NCI-H187 (cell line): ENCODE measurements at regions not wholly inside any gene's neighbourhood (a gene's known extent, or its start where the extent isn't known, plus 50 kb on each side); places are given as distances from the start of the nearest gene placed in this dataset.

ENCODE experiments used
- DNase-seq, 2 experiments: peaks; one replicate each; lab custom pipeline; 2025; lab: John Stamatoyannopoulos, UW

DNA sequence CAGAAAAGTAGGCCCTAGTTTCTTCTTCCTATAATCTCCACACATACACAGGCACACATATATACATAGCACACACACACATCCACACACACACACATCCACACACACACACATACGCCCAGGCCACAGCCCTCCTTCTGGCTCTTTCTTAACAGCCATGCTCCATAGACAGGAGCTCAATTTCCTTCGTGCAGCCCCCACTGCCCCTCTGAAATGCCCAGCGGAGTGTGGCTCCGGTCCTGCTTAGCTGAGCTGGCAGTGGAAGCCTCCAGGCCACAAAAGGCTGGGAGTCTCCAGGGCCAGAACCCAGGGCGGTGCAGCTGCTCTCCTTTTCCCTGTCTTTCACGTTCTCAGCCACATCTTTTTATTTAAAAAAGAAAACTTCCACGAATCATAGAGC lies 282.9 kb upstream of the IGFBP3 start:
- DNase-seq: no peak

DNA sequence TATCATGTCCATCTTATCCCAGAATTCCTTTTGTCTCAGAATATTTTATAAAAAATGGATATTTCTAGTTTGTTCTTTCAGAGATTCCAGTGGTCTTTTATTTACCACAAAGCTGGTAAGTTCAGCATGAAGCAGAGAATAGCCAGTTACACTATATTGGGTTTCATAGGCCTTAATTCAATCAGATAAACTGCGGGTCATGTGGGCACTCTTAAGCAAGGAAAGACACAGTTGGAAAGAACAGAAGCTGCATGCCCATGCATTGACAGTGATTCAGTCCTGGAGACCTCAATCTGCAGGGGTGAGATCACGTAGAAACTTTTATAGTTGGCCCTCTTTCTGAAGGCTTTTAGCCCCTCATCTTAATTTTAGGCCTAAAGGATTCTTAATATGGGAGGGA lies 281.3 kb upstream of the IGFBP3 start:
- no peak for DNase-seq

DNA sequence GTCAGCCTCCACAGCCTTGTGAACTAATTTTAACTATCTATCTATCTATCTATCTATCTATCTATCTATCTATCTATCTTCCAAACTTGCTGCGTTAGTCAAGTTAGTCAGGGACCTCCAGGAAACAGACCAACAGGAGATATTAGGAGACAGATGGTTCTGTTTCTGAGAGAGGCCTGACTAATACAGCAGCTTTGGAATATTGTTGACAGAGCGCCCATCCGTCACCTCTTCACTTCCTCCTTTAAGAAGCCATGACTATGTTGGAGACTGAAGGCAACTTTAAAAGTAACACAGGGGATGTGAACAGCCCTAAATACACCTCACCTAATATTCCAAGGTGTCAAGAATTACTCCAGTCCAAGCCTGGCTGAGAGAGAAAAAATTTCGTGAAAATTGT lies 280.9 kb upstream of the IGFBP3 start:
- no peak for DNase-seq

DNA sequence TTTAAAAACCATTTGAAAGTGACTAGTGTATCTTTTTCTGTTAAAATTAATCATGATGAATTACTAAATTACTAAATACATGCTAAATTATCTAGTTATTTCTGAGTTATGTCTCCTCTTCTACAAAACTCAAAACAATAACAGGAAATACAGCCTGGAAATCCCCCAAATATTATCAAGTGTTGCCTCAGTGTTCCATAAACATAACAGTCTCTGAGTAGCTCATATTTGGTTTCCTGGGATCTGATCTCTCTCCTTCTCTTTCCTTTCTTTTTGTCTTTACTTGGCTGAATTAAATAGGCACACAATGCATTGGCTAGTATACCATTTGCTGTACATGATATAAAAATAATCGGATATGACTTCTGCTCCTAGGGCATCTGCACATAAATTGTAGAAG lies 277.6 kb upstream of the IGFBP3 start:
- no peak for DNase-seq

DNA sequence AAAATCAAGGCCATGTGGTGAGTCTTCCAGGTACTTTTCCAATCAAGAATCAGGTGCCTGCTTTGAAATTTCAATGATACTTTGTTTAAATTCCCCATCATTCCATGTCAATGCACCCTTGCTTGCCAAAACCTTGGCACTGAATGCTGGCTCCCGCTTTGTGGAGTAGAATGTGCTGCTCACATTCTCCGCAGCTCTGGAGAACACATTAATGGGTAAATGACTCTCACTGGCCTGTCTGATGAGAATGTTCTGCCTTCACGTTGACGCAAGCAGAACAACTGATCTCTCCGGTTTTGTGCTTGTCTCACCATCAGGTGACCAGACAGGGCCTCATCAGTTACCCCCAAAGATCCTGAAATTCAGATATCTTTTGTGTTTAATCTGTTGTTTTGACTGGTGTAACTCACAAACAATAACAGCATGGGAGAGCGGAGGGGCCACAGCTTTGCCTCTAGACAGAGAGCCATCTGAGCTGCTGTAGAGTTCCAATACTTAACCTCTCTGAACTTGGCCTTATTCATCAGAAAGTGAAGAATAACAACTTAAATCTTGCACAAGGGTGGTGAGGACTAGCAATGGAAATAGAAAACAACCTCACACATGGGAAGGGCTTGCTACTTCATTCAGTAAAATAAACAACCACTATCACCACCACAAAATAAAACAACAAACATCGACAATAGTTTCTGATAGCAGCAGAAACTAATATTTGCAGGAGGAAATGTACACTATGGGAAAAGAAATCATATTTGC lies 276.9 kb upstream of the IGFBP3 start:
- no peak for DNase-seq

DNA sequence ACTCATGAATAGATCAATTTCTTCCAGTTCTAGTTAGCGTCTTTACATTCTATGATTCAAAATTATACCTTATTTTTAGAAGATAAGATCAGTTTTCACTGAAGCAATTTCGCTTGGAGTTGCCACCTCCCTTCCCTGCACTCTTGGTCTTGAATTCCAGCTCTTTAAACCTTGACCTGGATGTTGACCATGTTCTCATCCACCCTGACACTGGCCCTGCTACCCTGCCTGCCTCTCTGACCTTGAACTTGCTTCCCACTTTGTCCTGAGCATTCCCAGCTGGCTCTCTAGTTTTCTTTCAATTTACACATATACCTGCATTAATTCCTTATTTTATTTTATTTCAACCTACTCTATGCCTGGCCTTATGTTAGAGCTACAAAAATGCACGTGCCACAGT lies 274.9 kb upstream of the IGFBP3 start:
- DNase-seq: no peak

DNA sequence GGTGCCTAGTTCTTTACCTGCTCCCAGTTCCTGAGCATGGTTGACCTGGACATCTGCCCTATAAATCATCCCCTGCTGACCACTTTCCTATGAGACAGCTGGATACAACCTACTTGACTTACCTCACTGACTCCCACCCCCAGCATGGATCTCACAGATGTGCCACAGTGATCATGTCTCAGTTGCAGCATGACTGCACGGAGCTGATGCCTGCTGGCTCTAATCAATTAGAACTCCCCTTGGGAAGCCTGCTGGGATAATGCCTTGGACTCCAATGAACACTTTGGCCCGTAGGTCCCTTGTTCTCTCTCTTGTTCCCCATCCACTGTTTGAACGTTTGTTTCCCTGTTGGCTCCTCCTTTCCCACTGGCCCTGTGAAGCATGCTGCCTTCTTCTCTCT lies 271.2 kb upstream of the IGFBP3 start:
- DNase-seq: no peak

DNA sequence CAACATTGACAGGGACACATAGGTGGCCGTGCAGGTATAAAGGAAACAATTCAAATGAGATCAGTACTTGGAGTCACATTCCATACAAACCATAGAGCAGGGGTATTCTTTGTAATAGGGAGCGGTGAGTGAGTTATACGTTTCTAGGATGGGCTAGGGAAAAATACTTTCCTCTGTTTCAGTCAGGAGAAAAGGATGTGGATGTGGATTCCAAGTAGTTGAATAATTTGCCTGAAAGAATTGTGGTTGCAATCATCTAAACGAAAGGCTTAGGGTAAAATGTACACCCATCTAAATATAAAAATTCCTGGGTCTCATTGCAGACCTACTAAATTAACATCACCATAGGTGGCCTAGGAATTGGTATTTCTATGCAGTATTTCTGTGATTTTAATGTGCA lies 270.7 kb upstream of the IGFBP3 start:
- no peak for DNase-seq

DNA sequence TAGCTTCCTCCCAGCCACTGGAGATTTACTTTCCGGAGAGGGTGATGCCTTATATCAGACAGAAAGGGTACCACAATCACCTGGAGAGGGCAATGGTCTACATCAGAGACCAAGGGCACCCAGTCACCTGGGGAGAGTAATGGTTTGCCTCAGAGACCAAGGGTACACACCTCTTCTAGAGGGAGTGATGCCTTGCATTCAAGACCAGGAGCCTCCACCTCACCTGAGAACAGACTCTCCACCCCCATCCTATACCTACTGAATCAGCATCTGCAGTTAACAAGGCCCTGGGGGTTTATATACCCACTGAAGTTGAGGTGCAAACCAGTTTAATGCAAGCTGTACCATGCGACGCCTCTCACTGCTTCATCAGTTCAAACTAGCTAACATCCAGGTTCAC lies 270.2 kb upstream of the IGFBP3 start:
- DNase-seq: no peak

DNA sequence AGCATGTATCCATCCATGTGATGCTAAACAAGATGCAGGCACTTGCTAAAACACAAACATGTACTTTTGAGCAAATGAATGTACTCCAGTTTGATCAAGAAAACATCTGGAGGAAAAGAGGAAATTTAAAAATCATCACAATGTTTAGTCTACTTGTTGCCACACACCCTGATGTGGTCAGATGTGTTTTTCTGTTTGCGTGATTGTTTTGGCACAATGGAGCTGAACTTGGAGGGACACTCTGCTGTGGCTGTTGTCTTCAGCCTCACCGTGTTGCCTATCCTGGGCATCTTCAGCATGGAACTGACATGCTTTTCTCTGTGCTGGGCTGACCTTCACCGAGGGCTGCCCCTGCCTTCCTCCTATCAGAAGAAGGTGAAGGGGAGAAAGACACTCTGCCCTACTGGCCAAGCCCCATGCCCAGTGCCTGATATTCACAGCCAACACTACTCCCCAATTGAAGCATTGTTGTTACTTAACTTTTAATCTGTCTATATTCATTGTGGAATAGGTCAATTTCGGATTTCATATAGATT lies 268.3 kb upstream of the IGFBP3 start:
- DNase-seq: no peak

DNA sequence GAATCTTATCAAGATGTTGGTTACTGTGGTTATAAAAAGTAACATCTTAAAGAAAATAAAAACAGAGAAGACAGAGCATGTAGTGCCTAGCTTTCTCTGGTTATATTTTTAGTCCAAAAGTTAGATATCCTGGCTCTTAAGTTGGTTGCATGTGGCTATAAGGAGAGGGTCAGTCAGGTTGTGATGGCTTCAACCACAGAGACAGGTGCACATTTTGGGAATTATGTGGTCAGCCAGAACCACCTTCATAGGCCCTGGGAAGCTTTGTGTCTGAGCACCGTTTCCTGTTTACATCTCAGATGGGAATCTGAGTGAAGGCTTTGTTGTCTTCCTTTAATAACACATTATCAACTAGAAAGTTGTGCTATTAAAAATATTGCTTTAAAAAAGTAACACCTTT lies 265.1 kb upstream of the IGFBP3 start:
- DNase-seq: no peak

DNA sequence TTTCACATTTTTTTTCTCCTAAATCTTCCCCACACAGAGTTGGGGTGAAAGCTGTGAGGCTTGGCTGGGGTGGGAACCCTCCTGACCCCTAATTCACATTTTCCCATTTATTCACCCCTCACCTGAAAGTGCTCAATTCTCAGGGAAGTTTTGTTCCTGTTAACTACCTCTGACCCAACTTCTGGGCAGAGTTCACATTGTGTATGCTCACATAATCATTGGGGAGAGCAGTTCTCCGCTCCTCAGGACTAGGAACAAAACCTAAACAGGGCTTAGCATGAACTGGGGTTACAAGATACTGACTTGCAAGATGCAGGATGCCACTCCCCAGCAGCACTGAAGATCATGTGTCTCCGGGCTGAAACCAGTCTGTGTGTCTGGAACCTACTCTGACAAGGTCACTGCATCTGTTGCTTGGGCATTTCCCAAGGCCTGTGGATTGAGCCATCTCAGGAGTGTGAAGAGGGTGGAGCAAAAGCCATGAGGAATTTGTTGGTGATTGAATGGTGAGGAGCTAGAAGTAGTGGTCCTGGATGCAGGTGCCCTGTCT lies 258.1 kb upstream of the IGFBP3 start:
- DNase-seq: no peak

DNA sequence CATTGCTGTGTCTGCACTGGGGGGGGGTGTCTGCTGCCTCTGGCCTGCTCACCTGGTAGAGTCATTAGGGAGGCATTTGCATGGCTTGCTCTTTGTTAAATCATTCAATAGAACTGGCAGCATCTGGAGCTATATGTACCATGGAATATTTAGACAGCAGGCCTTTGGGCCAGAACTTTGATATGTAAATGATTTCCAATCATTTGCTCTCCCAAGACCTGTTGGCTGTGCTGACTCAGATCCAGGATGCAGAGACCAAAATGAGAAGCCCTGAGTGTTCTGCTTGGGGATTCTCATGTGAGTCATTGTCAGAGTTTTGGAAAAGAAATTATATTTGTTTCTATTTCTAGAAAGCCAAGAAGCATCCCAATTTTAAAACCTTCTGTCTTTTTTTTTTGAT lies 257.6 kb upstream of the IGFBP3 start:
- no peak for DNase-seq

DNA sequence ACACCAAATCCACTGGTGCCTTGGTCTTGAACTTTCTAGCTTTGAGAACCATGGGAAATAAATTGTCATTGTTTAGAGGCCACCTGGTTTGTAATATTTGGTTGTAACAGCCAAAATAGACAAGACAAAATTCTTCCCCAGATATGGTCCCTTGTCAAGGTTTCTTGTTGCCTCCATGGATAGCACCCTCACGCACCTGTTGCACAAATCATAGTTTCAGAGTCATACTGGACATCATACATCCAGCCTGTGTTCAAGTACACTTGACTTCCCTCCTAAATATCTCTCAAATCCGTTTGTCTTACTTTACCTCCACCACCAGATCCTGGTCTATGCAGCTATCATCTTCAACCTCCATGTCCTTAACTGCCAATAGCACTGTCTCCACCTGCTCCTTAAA lies 256.7 kb upstream of the IGFBP3 start:
- no peak for DNase-seq

DNA sequence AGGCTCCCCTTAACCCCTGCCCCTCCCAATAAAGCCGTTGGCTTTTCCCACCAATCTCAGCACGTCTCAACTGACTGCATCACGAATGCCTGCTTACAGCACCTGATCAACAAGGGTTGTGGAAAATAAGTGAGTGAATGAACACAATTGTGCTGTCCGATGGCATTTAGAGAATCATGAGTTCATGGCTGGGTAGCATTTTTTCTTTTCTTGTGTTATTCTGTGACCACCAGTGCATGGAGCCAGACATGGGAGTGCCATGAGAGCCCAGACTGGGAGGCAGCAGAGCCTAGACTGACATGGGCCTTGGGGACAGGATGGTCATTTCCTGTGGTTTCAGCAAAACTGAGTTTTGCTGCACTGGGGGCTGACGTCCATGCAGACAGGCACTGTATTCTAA lies 254.1 kb upstream of the IGFBP3 start:
- DNase-seq: no peak

DNA sequence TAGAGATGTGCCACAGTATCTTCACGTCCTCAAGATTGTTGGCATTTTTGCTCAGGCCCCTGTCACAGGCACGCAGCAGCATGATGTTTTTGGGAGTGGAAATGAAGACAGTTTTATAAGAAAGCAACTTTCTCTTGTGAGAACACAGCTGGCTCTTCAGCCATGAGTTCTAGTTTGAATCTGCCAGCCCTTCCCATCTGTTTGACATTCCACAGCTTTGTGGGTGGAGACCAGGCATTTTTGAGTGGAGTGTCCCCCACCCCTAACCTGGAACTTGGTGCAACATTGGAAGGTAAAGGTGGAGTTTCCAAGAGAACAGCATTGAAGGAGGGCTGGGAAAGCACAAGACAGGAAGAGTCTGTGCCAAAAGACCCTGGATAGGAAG lies 253.1 kb upstream of the IGFBP3 start:
- no peak for DNase-seq

DNA sequence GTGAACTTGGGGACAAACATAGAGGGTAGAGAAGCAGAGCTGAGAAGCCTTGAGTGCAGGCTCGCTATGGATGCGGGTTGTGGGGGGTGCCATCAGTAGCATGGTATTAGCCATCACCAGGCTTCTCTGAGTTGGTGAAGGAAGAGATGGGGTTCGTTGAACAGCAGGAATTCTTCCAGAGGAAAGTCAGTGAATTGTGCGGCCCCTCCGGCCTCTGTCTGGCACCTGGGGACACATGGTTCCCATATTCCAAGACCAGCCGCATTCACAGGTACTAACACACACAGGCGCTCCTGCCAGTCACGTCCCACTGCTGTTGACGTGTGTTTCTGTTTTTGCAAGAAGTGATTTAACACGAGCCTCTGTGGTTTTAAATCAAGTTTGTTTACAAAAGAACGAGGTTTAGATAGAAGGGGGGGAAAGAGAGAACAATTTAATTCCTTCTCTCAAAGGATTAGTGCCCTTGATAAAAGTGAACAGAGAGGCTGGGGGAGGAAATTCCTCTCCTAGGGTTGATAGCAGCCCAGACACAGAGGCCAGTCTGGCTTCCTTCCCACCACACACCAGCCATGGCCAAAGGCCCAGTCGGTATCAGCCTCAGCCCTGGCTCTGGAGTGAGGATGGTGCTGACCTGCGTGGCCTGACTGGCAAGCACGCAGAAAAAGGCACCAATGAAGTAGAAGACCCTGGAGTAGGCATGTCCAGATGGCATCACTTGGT lies 252.6 kb upstream of the IGFBP3 start:
- DNase-seq: no peak

DNA sequence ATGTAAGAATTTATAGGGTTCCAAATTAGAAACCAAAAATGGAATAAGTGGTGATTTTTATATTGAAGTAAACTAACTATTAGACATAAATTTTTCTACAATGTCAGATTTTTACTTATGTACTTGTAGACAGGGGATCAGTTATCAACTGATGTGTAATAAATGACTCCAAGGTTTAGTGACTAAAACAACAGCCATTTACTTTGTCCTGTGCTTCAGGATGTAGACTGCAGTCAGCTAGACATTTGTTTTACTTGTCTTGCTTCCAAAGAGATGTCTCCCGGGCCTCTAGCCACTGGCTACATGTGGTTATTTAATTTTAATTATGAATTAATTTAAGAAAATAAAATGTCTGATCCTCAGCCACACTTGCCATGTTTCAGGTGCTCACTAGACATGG lies 249.7 kb upstream of the IGFBP3 start:
- DNase-seq: no peak

DNA sequence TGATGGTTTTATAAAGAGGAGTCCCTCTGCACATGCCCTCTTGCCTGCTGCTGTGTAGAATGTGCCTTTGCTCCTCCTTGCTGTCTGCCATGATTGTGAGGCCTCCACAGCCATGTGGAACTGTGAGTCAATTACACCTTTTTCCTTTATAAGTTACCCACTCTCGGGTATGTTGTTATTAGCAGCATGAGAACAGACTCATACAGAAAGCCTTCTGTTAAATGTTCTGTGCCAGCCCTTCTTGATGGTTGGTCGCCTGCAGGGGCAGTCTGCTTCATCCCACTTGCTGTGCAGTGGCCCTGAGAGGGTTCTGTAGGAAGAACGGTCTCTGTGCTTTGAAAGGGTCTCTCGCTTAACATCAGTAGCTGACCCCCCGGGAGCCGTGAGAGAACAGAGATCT lies 248.9 kb upstream of the IGFBP3 start:
- DNase-seq: no peak

DNA sequence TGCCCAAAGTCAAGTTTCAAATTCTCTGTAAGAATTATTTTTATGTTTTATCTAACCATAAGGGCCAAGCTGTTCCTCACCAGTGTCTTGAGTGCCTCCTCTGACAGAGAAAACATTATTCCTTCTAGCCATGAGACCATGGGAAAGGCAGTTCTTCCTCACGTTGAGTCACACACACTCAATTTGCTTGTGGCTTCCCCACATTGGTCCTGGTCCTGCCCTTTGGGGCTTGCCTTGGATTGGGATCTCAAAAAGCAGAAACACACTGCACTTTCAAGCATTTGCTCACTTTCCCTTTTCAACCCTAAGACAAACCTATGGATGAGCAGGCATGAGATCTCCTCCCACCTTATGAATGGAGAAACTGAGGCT lies 248.3 kb upstream of the IGFBP3 start:
- DNase-seq: no peak

DNA sequence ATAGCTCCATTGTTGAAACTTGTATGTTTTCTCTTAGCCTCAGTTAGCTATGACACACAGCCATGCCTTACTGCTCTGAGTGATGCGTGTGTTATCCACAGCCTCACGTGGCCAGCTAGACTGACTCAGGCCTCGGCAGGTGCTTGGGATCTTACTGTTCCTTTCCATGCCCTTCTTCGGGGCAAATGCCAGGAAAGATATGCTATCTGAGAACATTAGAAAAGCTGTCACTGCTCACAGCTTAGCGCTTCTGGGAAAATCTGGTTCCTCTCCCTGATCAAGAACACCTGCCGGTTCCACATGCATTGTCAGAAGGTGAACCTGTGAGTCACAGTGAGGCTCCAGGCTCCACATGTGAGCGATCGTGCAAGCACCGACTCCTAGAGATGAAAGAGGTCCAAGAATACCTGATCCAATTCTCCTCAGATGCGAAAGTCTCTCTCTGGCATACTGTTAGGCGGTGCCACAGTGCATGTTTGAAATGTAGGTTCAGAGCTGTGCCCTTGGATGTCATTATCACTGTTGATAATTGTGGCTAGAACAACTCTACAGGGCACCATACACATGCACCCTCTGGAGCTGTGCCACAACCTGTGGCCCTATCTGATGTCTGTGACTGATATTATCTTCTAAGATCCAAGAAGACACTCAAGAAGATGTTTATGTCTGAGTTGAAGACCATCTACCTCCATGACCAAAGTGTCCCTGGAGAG lies 247.8 kb upstream of the IGFBP3 start:
- DNase-seq: no peak

DNA sequence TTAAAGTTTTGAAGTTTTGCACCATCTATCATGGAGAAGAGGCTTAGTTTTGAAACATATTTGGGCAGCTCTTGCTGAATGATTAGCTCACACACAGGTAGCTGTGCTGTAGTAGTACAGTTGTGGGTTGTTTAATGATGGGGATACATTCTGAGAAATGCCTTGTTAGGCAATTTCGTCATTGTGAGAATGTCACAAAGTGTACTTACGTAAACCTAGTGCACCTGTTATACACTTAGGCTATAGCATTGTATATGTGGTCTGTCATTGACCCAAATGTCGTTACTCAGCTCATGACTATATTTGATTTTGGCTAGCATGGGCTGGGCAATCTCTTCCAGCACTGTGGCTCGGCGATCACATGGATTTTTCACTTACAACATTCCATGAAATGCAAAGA lies 247.2 kb upstream of the IGFBP3 start:
- DNase-seq: no peak

DNA sequence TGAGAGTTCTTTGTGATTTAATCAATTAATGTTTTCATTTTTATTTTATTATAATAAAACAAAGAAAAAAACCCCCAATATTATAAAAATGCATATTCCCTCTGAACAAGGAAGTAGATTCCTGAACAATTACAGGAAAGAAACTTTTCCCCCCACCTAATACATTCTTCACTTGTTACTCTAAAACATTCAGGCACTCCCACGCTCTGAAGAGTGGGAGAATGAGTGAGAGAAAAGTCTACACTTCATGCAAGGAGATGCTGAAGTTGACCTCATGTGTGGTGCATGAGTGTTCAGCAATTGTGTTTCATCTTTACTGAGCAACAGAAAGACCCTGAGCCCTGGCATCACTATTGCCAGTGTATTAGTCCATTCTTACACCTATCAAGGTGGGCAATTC lies 244.2 kb upstream of the IGFBP3 start:
- no peak for DNase-seq
